GM18502 (cell line): ENCODE measurements at regions not wholly inside any gene's neighbourhood (a gene's known extent, or its start where the extent isn't known, plus 50 kb on each side); places are given as distances from the start of the nearest gene placed in this dataset.

Experiments used
- ATAC-seq: cut with Tn5 transposase; IDR thresholded peaks from one replicate; pipeline ENCODE4 v1.9.1; 2021; ENCODE audit warnings: mild to moderate bottlenecking; ENCODE audit not compliant: unreplicated experiment, poor library complexity

GRCh38 chr12:123078531-123079155 is 72.2 kb downstream of the PITPNM2 start:
- no peak for ATAC-seq

GRCh38 chr12:123078120-123078465 is 72.8 kb downstream of the PITPNM2 start:
- no peak for ATAC-seq

- ATAC-seq, result no peak
Measured at GRCh38 chr12:123077298-123078119, 73.4 kb downstream of the PITPNM2 start.

GRCh38 chr12:123076604-123077297 is 74.1 kb downstream of the PITPNM2 start:
- no peak for ATAC-seq

- ATAC-seq, result no peak
Measured at GRCh38 chr12:123075646-123076171, 75.2 kb downstream of the PITPNM2 start.

GRCh38 chr12:123075087-123075645 is 75.7 kb downstream of the PITPNM2 start:
- no peak for ATAC-seq

GRCh38 chr12:123073962-123074801 is 76.7 kb downstream of the PITPNM2 start:
- no peak for ATAC-seq

GRCh38 chr12:123073292-123073691 is 77.6 kb downstream of the PITPNM2 start:
- no peak for ATAC-seq

GRCh38 chr12:123071857-123072256 is 79.0 kb downstream of the PITPNM2 start:
- ATAC-seq, result no peak

- no peak for ATAC-seq
Measured at GRCh38 chr12:123071099-123071800, 79.6 kb downstream of the PITPNM2 start.

- no peak for ATAC-seq
Measured at GRCh38 chr12:123070267-123071081, 80.4 kb downstream of the PITPNM2 start.

- no peak for ATAC-seq
Measured at GRCh38 chr12:123069436-123070266, 81.2 kb downstream of the PITPNM2 start.

GRCh38 chr12:123067654-123068053 is 83.2 kb downstream of the PITPNM2 start:
- ATAC-seq, result no peak

- ATAC-seq, result no peak
Measured at GRCh38 chr12:123066384-123066710, 84.5 kb downstream of the PITPNM2 start.

GRCh38 chr12:123065676-123066383 is 85.1 kb downstream of the PITPNM2 start:
- no peak for ATAC-seq

- ATAC-seq, result no peak
Measured at GRCh38 chr12:123064885-123065619, 84.6 kb downstream of the ARL6IP4 start.
